ENCODE measurements at regions not wholly inside any gene's neighbourhood (a gene's known extent, or its start where the extent isn't known, plus 50 kb on each side); places are given as distances from the start of the nearest gene placed in this dataset.
"Not testable (repeated sequence)": the region's sequence is repeated elsewhere in the genome, so short reads cannot be mapped to it uniquely, and the experiment has no call there.

- DNase-seq (ENCODE audit: low spot score) = no peak
- no peak for TF ChIP-seq CTCF (IDR thresholded peaks at IDR 0.05; ENCODE audit: extremely low read depth, insufficient read depth, missing control alignments)
- in situ Hi-C loops (cut with MboI; ENCODE audit: low pct_unique_long_range_greater_than_20kb, low sequenced_read_pairs, unreplicated experiment) = no loop called here
Observed at GRCh38 chr4:188658958-188659522, 519.8 kb downstream of the TRIML1 start.

GRCh38 chr4:188660796-188661195 lies 521.6 kb downstream of the TRIML1 start:
- in situ Hi-C loops (cut with MboI; ENCODE audit: low pct_unique_long_range_greater_than_20kb, low sequenced_read_pairs, unreplicated experiment) = no loop called here
- no peak for TF ChIP-seq CTCF (IDR thresholded peaks at IDR 0.05; ENCODE audit: extremely low read depth, insufficient read depth, missing control alignments)
- no peak for DNase-seq (ENCODE audit: low spot score)

GRCh38 chr4:188661502-188661901 lies 522.3 kb downstream of the TRIML1 start:
- in situ Hi-C loops (cut with MboI; ENCODE audit: low pct_unique_long_range_greater_than_20kb, low sequenced_read_pairs, unreplicated experiment) = no loop called here
- TF ChIP-seq CTCF (IDR thresholded peaks at IDR 0.05; ENCODE audit: extremely low read depth, insufficient read depth, missing control alignments) = no peak
- no peak for DNase-seq (ENCODE audit: low spot score)

- no peak for DNase-seq (ENCODE audit: low spot score)
- TF ChIP-seq CTCF (IDR thresholded peaks at IDR 0.05; ENCODE audit: extremely low read depth, insufficient read depth, missing control alignments) = no peak
- in situ Hi-C loops (cut with MboI; ENCODE audit: low pct_unique_long_range_greater_than_20kb, low sequenced_read_pairs, unreplicated experiment) = no loop called here
Observed at GRCh38 chr4:188663369-188663768, 524.1 kb downstream of the TRIML1 start.

- in situ Hi-C loops (cut with MboI; ENCODE audit: low pct_unique_long_range_greater_than_20kb, low sequenced_read_pairs, unreplicated experiment) = no loop called here
- no peak for DNase-seq (ENCODE audit: low spot score)
- TF ChIP-seq CTCF (IDR thresholded peaks at IDR 0.05; ENCODE audit: extremely low read depth, insufficient read depth, missing control alignments) = no peak
Observed at GRCh38 chr4:188665491-188666457, 526.5 kb downstream of the TRIML1 start.

- DNase-seq (ENCODE audit: low spot score); in situ Hi-C loops (cut with MboI; ENCODE audit: low pct_unique_long_range_greater_than_20kb, low sequenced_read_pairs, unreplicated experiment): not testable (repeated sequence)
Observed at GRCh38 chr4:188678691-188679090, 539.5 kb downstream of the TRIML1 start.
